ENCODE measurements at regions not wholly inside any gene's neighbourhood (a gene's known extent, or its start where the extent isn't known, plus 50 kb on each side); places are given as distances from the start of the nearest gene placed in this dataset.

DNA sequence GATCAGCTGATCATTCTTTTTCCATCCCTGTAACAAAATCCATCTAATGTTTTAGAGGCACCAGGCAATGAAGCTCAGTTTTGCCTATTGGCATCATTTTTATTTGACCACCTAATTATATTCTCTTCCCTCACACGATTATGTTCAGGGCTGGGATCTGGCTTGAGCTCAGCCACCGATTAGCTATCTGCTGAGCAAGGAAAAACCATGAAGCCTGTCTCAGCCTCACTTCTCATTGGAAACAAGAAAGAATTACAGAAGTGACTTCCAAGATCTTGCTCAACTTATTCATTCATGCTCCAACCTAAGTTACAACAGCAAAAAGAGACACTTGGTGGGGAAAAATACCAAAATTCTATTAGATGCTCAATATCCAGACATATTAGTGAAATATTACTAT, 139.0 kb upstream of the SH3BP4 start:
- H2BK120ac ChIP-seq (ENCODE audit: low read depth, low read length), result no peak overlapping the region
- DNase-seq, result no peak
- no peak overlapping the region for H3K9ac ChIP-seq (ENCODE audit: low read length)
- H3K4me2 ChIP-seq (ENCODE audit: low read length), result no peak overlapping the region
- H2BK15ac ChIP-seq (replicated peaks; ENCODE audit: low read depth), result no peak overlapping the region
- no peak overlapping the region for H4K8ac ChIP-seq (ENCODE audit: low read depth, low read length)
- no peaks in the 10 kb centered on the region for H3K79me1 ChIP-seq (ENCODE audit: low read length)
- H3K79me2 ChIP-seq (ENCODE audit: control insufficient read depth, insufficient read depth, low read length), result no peaks in the 10 kb centered on the region
- H3K36me3 ChIP-seq (ENCODE audit: control insufficient read depth, insufficient read depth, low read length), result no peaks in the 10 kb centered on the region
- no peak overlapping the region for H2AK5ac ChIP-seq (ENCODE audit: low read length)
- H3K56ac ChIP-seq (ENCODE audit: low read length), result no peak overlapping the region
- H3K4ac ChIP-seq (ENCODE audit: low read depth, low read length), result no peak overlapping the region
- no CpG with 5 or more reads among the region's 2 CpGs for WGBS (ENCODE audit: extremely low coverage, insufficient coverage, low lambda C conversion rate)
- no peak overlapping the region for H3K23ac ChIP-seq (ENCODE audit: low read length)
- no peak overlapping the region for H3K18ac ChIP-seq (ENCODE audit: low read length)
- H3K4me1 ChIP-seq (ENCODE audit: control insufficient read depth, low read depth, low read length), result no peaks in the 10 kb centered on the region
- H3K4me3 ChIP-seq (ENCODE audit: low read length), result no peak overlapping the region
- no peaks in the 10 kb centered on the region for H3K27me3 ChIP-seq (ENCODE audit: insufficient read depth, low read length, poor library complexity)
- H4K5ac ChIP-seq (ENCODE audit: low read length), result no peak overlapping the region
- H2BK5ac ChIP-seq (ENCODE audit: low read length), result no peak overlapping the region
- no peak overlapping the region for H3K27ac ChIP-seq (ENCODE audit: low read depth, low read length)

GRCh38 chr2:234808907-234809306, 142.9 kb upstream of the SH3BP4 start:
- no peaks in the 10 kb centered on the region for H3K79me1 ChIP-seq (ENCODE audit: low read length)
- H3K4me2 ChIP-seq (ENCODE audit: low read length), result no peak overlapping the region

DNA sequence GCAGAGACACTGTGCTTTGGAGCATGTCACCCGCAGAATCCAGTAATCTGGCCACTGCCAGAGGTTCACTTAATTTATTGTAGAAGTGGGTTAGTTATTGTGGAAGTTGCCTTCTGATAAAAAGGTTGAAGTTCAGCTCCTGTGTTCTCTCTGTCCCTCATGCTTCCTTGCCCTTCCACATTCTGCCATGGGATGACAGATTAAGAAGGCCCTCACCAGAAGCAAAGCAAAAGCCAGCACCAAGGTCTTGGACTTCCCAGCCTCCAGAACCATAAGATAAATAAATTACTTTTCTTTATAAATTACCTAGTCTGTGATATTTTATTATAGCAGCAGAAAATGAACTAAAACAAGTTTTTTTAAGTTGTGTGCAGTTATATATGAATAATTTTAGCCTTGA, 145.0 kb upstream of the SH3BP4 start:
- Histone ChIP-seq H2AK5ac (ENCODE audit: low read length) (no peak overlapping the region), H2BK5ac (ENCODE audit: low read length) (no peak overlapping the region), H2BK15ac (replicated peaks; ENCODE audit: low read depth) (no peak overlapping the region), H3K4me3 (ENCODE audit: low read length) (no peak overlapping the region), H3K9ac (ENCODE audit: low read length) (no peak overlapping the region), H3K4me1 (ENCODE audit: control insufficient read depth, low read depth, low read length) (no peaks in the 10 kb centered on the region), H3K23ac (ENCODE audit: low read length) (no peak overlapping the region), H3K36me3 (ENCODE audit: control insufficient read depth, insufficient read depth, low read length) (no peaks in the 10 kb centered on the region), H3K79me2 (ENCODE audit: control insufficient read depth, insufficient read depth, low read length) (no peaks in the 10 kb centered on the region), H3K56ac (ENCODE audit: low read length) (no peak overlapping the region), H3K4me2 (ENCODE audit: low read length) (no peak overlapping the region), H3K18ac (ENCODE audit: low read length) (no peak overlapping the region), H4K5ac (ENCODE audit: low read length) (no peak overlapping the region), H3K4ac (ENCODE audit: low read depth, low read length) (no peak overlapping the region), H4K8ac (ENCODE audit: low read depth, low read length) (no peak overlapping the region), H3K27ac (ENCODE audit: low read depth, low read length) (no peak overlapping the region), H3K27me3 (ENCODE audit: insufficient read depth, low read length, poor library complexity) (no peaks in the 10 kb centered on the region), H3K79me1 (ENCODE audit: low read length) (no peaks in the 10 kb centered on the region), H2BK120ac (ENCODE audit: low read depth, low read length) (no peak overlapping the region)
- DNase-seq, result no peak
- no CpG with 5 or more reads among the region's 1 CpG for WGBS (ENCODE audit: extremely low coverage, insufficient coverage, low lambda C conversion rate)

More at GRCh38 chr2:234808907-234809306, 142.9 kb upstream of the SH3BP4 start:
- no peak overlapping the region for H3K27ac ChIP-seq (ENCODE audit: low read depth, low read length)
- no peak overlapping the region for H3K4ac ChIP-seq (ENCODE audit: low read depth, low read length)
- H3K23ac ChIP-seq (ENCODE audit: low read length), result no peak overlapping the region
- no peaks in the 10 kb centered on the region for H3K27me3 ChIP-seq (ENCODE audit: insufficient read depth, low read length, poor library complexity)
- no peak overlapping the region for H4K8ac ChIP-seq (ENCODE audit: low read depth, low read length)
- no peak overlapping the region for H2AK5ac ChIP-seq (ENCODE audit: low read length)
- no peaks in the 10 kb centered on the region for H3K79me2 ChIP-seq (ENCODE audit: control insufficient read depth, insufficient read depth, low read length)
- no peak overlapping the region for H3K9ac ChIP-seq (ENCODE audit: low read length)
- no peak overlapping the region for H2BK15ac ChIP-seq (replicated peaks; ENCODE audit: low read depth)
- no peak overlapping the region for H2BK5ac ChIP-seq (ENCODE audit: low read length)
- no peaks in the 10 kb centered on the region for H3K4me1 ChIP-seq (ENCODE audit: control insufficient read depth, low read depth, low read length)
- no peak overlapping the region for H2BK120ac ChIP-seq (ENCODE audit: low read depth, low read length)
- no CpG with 5 or more reads among the region's 2 CpGs for WGBS (ENCODE audit: extremely low coverage, insufficient coverage, low lambda C conversion rate)
- no peak for DNase-seq
- H3K36me3 ChIP-seq (ENCODE audit: control insufficient read depth, insufficient read depth, low read length), result no peaks in the 10 kb centered on the region
- no peak overlapping the region for H3K4me3 ChIP-seq (ENCODE audit: low read length)
- no peak overlapping the region for H3K56ac ChIP-seq (ENCODE audit: low read length)
- no peak overlapping the region for H4K5ac ChIP-seq (ENCODE audit: low read length)
- H3K18ac ChIP-seq (ENCODE audit: low read length), result no peak overlapping the region

DNA sequence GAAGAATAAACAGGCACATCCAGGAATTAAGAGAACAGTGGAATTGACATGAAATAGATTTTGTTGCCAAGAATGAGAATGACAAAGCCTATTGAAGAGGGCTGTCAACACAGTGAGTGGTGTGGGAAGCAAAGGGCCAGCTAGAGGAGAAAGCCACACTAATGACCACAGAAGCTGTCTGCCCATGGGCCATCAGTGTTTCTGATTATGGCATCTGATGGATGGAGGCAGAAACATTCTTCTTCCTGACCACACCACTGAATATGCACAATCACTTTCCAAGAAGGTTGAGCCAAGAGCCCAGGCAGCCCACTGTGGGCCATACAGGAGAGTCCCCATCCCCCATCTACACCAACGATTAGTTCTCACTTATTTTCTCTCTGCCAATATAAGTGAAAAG, 146.0 kb upstream of the SH3BP4 start:
- no peaks in the 10 kb centered on the region for H3K27me3 ChIP-seq (ENCODE audit: insufficient read depth, low read length, poor library complexity)
- no peaks in the 10 kb centered on the region for H3K79me2 ChIP-seq (ENCODE audit: control insufficient read depth, insufficient read depth, low read length)
- H3K18ac ChIP-seq (ENCODE audit: low read length), result no peak overlapping the region
- H3K23ac ChIP-seq (ENCODE audit: low read length), result no peak overlapping the region
- H3K79me1 ChIP-seq (ENCODE audit: low read length), result no peaks in the 10 kb centered on the region
- no peak overlapping the region for H2BK15ac ChIP-seq (replicated peaks; ENCODE audit: low read depth)
- no peak overlapping the region for H3K4me3 ChIP-seq (ENCODE audit: low read length)
- no peaks in the 10 kb centered on the region for H3K4me1 ChIP-seq (ENCODE audit: control insufficient read depth, low read depth, low read length)
- H3K27ac ChIP-seq (ENCODE audit: low read depth, low read length), result no peak overlapping the region
- H2BK5ac ChIP-seq (ENCODE audit: low read length), result no peak overlapping the region
- WGBS (ENCODE audit: extremely low coverage, insufficient coverage, low lambda C conversion rate), result no CpG with 5 or more reads among the region's 1 CpG
- H4K8ac ChIP-seq (ENCODE audit: low read depth, low read length), result no peak overlapping the region
- H3K4me2 ChIP-seq (ENCODE audit: low read length), result no peak overlapping the region
- no peak overlapping the region for H2AK5ac ChIP-seq (ENCODE audit: low read length)
- no peak overlapping the region for H2BK120ac ChIP-seq (ENCODE audit: low read depth, low read length)
- no peak overlapping the region for H3K4ac ChIP-seq (ENCODE audit: low read depth, low read length)
- no peak overlapping the region for H3K56ac ChIP-seq (ENCODE audit: low read length)
- no peak overlapping the region for H4K5ac ChIP-seq (ENCODE audit: low read length)
- no peak for DNase-seq
- H3K9ac ChIP-seq (ENCODE audit: low read length), result no peak overlapping the region
- H3K36me3 ChIP-seq (ENCODE audit: control insufficient read depth, insufficient read depth, low read length), result no peaks in the 10 kb centered on the region

- Histone ChIP-seq H3K56ac (ENCODE audit: low read length) (no peak overlapping the region), H3K4me1 (ENCODE audit: control insufficient read depth, low read depth, low read length) (no peaks in the 10 kb centered on the region), H3K79me1 (ENCODE audit: low read length) (no peaks in the 10 kb centered on the region), H3K27ac (ENCODE audit: low read depth, low read length) (no peak overlapping the region), H3K27me3 (ENCODE audit: insufficient read depth, low read length, poor library complexity) (no peaks in the 10 kb centered on the region), H2AK5ac (ENCODE audit: low read length) (no peak overlapping the region), H4K5ac (ENCODE audit: low read length) (no peak overlapping the region), H2BK15ac (replicated peaks; ENCODE audit: low read depth) (no peak overlapping the region), H3K18ac (ENCODE audit: low read length) (no peak overlapping the region), H3K79me2 (ENCODE audit: control insufficient read depth, insufficient read depth, low read length) (no peaks in the 10 kb centered on the region), H3K36me3 (ENCODE audit: control insufficient read depth, insufficient read depth, low read length) (no peaks in the 10 kb centered on the region), H4K8ac (ENCODE audit: low read depth, low read length) (no peak overlapping the region), H3K23ac (ENCODE audit: low read length) (no peak overlapping the region), H3K4me2 (ENCODE audit: low read length) (no peak overlapping the region), H3K4me3 (ENCODE audit: low read length) (no peak overlapping the region), H3K9ac (ENCODE audit: low read length) (no peak overlapping the region), H3K4ac (ENCODE audit: low read depth, low read length) (no peak overlapping the region), H2BK5ac (ENCODE audit: low read length) (no peak overlapping the region), H2BK120ac (ENCODE audit: low read depth, low read length) (no peak overlapping the region)
- DNase-seq, result no peak
- no CpG with 5 or more reads among the region's 1 CpG for WGBS (ENCODE audit: extremely low coverage, insufficient coverage, low lambda C conversion rate)
These were observed 147.1 kb upstream of the SH3BP4 start for GRCh38 chr2:234804704-234805103.

DNA sequence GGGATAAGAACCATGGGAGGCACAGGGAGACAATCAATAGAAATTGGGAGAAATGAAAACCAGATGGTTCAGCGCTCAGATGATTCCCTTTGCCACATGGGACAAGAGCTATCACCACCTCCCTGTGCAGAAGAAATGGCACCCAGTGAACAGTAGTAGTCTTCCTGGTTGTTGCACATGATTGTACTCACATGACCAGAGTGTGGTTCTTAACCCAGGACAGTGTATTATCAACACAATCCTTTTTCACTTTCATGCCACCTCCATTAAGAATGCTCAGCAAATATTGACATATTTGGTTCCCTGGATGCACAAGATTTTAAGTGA, 149.0 kb upstream of the SH3BP4 start:
- Histone ChIP-seq H3K27ac (ENCODE audit: low read depth, low read length) (no peak overlapping the region), H3K4ac (ENCODE audit: low read depth, low read length) (no peak overlapping the region), H2BK120ac (ENCODE audit: low read depth, low read length) (no peak overlapping the region), H3K4me3 (ENCODE audit: low read length) (no peak overlapping the region), H3K4me2 (ENCODE audit: low read length) (no peak overlapping the region), H3K4me1 (ENCODE audit: control insufficient read depth, low read depth, low read length) (no peaks in the 10 kb centered on the region), H3K79me1 (ENCODE audit: low read length) (no peaks in the 10 kb centered on the region), H3K36me3 (ENCODE audit: control insufficient read depth, insufficient read depth, low read length) (no peaks in the 10 kb centered on the region), H2AK5ac (ENCODE audit: low read length) (no peak overlapping the region), H3K23ac (ENCODE audit: low read length) (no peak overlapping the region), H3K18ac (ENCODE audit: low read length) (no peak overlapping the region), H2BK5ac (ENCODE audit: low read length) (no peak overlapping the region), H2BK15ac (replicated peaks; ENCODE audit: low read depth) (no peak overlapping the region), H3K79me2 (ENCODE audit: control insufficient read depth, insufficient read depth, low read length) (no peaks in the 10 kb centered on the region), H3K56ac (ENCODE audit: low read length) (no peak overlapping the region), H3K9ac (ENCODE audit: low read length) (no peak overlapping the region), H3K27me3 (ENCODE audit: insufficient read depth, low read length, poor library complexity) (no peaks in the 10 kb centered on the region), H4K8ac (ENCODE audit: low read depth, low read length) (no peak overlapping the region), H4K5ac (ENCODE audit: low read length) (no peak overlapping the region)
- no CpG with 5 or more reads among the region's 1 CpG for WGBS (ENCODE audit: extremely low coverage, insufficient coverage, low lambda C conversion rate)
- no peak for DNase-seq

Data from mesendoderm (in vitro differentiated cells).